Rectal smooth muscle tissue (tissue), 1 donor: ENCODE measurements at regions not wholly inside any gene's neighbourhood (a gene's known extent, or its start where the extent isn't known, plus 50 kb on each side); places are given as distances from the start of the nearest gene placed in this dataset.
"Not testable (repeated sequence)": the region's sequence is repeated elsewhere in the genome, so short reads cannot be mapped to it uniquely, and the experiment has no call there.

ENCODE experiments used
- H3K27ac ChIP-seq: one replicate; pipeline ENCODE4 v1.7.0; 2013; ENCODE audit warnings: low read depth, low read length, inconsistent platforms
- H3K27me3 ChIP-seq: one replicate; pipeline ENCODE4 v1.7.0; 2013; ENCODE audit warnings: low read length; ENCODE audit not compliant: control insufficient read depth, insufficient read depth
- H3K36me3 ChIP-seq: one replicate; pipeline ENCODE4 v1.7.0; 2013; ENCODE audit warnings: low read length; ENCODE audit not compliant: control insufficient read depth, insufficient read depth
- H3K4me1 ChIP-seq: one replicate; pipeline ENCODE4 v1.7.0; 2013; ENCODE audit warnings: low read length; ENCODE audit not compliant: control insufficient read depth, insufficient read depth
- H3K4me3 ChIP-seq: one replicate; pipeline ENCODE4 v1.7.0; 2013; ENCODE audit warnings: low read length
- H3K9ac ChIP-seq: one replicate; pipeline ENCODE4 v1.7.0; 2013; ENCODE audit warnings: low read length

- no peak overlapping the region for H3K4me3 ChIP-seq
- H3K4me1 ChIP-seq, result no peaks in the 10 kb centered on the region
- H3K36me3 ChIP-seq, result no peaks in the 10 kb centered on the region
- no peak overlapping the region for H3K27ac ChIP-seq
- no peak overlapping the region for H3K9ac ChIP-seq
- peaks cover 4% of the 10 kb centered on the region for H3K27me3 ChIP-seq
Measured at GRCh38 chrX:1112321-1112720, 100.1 kb downstream of the CRLF2 start.

DNA sequence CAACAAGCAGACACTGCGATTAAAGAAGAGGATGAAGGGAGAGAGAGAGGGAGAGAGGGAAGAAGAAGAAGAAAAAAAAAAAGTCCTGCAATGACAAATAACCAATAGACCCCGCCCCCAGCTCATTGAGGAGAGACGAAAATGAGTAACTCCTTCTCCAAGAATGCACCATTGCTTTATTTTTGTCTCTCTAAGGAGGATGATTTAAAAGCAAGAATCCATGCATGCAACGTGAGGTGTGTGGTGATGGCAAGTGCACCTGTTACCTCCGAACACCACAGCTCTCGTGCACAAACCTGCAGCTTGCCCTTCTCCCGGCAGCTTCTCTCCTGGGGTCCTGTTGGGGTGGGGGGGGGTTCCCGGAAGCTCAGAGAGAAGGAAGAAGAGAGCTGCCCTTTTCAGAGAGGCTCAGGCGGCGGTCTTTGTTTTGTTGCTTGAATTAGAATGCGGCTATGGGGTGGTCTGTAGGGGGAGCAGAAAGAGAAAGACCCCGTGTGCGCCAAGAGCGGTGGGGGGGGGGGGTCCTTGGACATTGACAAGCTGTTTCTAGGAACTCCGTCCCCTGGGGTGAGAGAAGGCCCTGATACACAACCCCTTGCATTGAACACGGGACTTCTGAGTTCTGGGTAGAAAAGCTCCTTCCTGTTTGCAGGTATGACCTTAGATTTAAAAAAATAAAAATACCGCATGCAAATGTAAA is 100.7 kb downstream of the CRLF2 start:
- Histone ChIP-seq H3K36me3 (no peaks in the 10 kb centered on the region), H3K9ac (no peak overlapping the region), H3K4me1 (no peaks in the 10 kb centered on the region), H3K27ac (no peak overlapping the region), H3K4me3 (no peak overlapping the region), H3K27me3 (peaks cover 4% of the 10 kb centered on the region)

- Histone ChIP-seq H3K27ac (no peak overlapping the region), H3K4me1 (no peaks in the 10 kb centered on the region), H3K27me3 (peaks cover 4% of the 10 kb centered on the region)
Measured at GRCh38 chrX:1109580-1110119, 102.8 kb downstream of the CRLF2 start.

DNA sequence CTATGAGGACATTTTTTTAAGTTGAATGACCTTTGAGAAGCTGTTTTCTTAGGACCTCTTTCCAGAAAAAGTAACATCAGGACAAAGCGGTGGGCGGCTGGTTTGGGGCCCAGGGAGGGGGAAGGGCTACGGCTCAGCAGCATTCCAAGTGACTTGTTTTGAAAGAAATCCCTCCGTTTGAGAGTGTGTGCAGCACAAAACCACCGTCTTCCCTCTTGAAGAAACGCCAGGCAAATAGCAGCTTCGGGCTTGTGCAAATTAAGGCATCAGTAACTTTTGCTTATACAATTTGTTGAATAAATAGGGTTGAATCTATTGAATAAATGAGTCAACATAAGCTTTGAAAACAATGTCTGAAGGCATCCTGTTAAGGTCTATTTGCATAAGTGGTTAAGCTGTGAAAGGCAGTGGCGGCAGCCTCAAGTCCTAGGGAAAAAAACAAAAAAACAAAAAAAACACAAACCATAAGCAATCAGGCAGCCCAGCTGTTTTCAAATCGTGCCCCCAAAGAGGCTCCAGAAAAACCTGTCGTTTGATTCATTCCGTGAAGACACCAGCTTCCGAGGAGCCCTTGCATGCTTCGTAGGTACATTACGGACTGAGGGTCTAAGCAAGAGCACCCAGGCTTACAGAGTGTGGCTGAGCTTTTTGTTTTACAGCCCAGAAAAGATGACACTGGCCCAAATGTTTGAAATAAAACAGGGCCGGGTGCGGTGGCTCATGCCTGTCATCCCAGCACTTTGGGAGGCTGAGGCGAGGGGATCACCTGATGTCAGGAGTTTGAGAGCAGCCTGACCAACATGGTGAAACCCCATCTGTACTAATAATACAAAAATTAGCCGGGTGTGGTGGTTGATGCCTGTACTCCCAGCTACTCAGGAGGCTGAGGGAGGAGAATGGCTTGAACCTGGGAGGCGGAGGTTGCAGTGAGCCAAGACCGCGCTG is 103.7 kb downstream of the CRLF2 start:
- Histone ChIP-seq H3K4me1 (no peaks in the 10 kb centered on the region), H3K9ac (no peak overlapping the region), H3K4me3 (no peak overlapping the region), H3K36me3 (no peaks in the 10 kb centered on the region), H3K27ac (no peak overlapping the region), H3K27me3 (peaks cover 4% of the 10 kb centered on the region)

More at GRCh38 chrX:1109580-1110119, 102.8 kb downstream of the CRLF2 start:
- Histone ChIP-seq H3K4me3 (no peak overlapping the region), H3K9ac (no peak overlapping the region), H3K36me3 (no peaks in the 10 kb centered on the region)

DNA sequence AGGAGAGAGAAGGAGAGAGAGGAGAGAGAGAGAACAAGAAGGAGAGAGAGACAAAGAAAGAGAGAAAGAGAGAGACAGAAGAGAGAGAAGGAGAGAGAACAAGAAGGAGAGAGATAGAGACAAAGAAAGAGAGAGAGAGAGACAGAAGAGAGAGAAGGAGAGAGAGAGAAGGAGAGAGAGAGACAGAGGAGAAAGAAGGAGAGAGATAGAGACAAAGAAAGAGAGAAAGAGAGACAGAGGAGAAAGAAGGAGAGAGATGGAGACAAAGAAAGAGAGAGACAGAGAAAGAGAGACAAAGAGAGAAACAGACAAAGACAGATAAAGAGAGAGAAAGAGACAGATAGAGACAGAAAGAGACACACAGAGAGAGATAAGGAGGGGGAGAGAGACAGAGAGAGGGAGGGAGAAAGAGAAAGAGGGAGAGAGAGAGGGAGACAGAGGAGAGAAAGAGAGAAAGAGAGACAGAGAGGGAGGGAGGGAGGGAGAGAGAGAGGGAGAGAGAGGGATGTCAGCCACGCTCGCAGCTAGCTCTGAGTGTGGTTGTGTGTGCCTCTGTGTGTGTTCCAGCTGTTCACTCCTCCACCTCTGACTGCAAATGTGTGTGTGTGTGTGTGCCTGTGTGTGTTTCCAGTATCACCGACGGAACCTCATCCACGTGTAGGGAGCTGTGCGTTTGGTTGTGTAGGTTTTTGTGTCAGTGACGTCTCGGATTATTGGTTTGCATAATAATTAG is 105.8 kb downstream of the CRLF2 start:
- no peaks in the 10 kb centered on the region for H3K4me1 ChIP-seq
- H3K27me3 ChIP-seq, result peaks cover 4% of the 10 kb centered on the region

GRCh38 chrX:1105671-1106419 is 106.6 kb downstream of the CRLF2 start:
- Histone ChIP-seq H3K27me3 (peaks cover 4% of the 10 kb centered on the region), H3K4me3 (no peak overlapping the region), H3K4me1 (no peaks in the 10 kb centered on the region), H3K36me3 (no peaks in the 10 kb centered on the region), H3K9ac (no peak overlapping the region), H3K27ac (no peak overlapping the region)

More for the DNA sequence above, 105.8 kb downstream of the CRLF2 start:
- Histone ChIP-seq H3K27ac (no peak overlapping the region), H3K36me3 (no peaks in the 10 kb centered on the region), H3K4me3 (no peak overlapping the region), H3K9ac (no peak overlapping the region)

- not testable (repeated sequence) for H3K27ac ChIP-seq, H3K9ac ChIP-seq, H3K36me3 ChIP-seq, H3K27me3 ChIP-seq, H3K4me1 ChIP-seq, H3K4me3 ChIP-seq
Measured at GRCh38 chrX:1105031-1105430, 107.4 kb downstream of the CRLF2 start.

DNA sequence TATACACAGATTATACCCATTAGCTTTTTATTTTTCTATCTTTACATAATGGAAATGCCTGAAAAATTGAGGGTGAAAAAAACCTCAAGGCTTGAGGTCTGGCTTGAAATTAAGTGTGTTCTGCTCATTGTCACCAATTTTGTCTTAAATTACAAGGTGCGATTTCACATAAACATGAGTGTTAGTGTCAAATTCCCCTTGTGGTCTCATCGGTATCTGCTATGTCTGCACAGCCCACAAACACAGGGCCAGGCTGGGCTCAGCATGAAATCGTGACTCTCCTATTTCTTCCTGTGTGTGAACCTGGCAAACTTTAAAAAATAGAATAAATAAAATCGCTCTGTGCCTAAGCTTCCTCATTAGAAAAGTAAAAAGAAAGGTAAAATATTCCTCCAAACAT is 109.1 kb downstream of the CRLF2 start:
- Histone ChIP-seq H3K27me3 (no peaks in the 10 kb centered on the region), H3K9ac (no peak overlapping the region), H3K36me3 (no peaks in the 10 kb centered on the region), H3K27ac (no peak overlapping the region), H3K4me3 (no peak overlapping the region), H3K4me1 (no peaks in the 10 kb centered on the region)

- no peak overlapping the region for H3K27ac ChIP-seq
- no peaks in the 10 kb centered on the region for H3K36me3 ChIP-seq
- H3K9ac ChIP-seq, result no peak overlapping the region
- no peaks in the 10 kb centered on the region for H3K4me1 ChIP-seq
- H3K4me3 ChIP-seq, result no peak overlapping the region
- no peaks in the 10 kb centered on the region for H3K27me3 ChIP-seq
Measured at GRCh38 chrX:1102786-1103185, 109.7 kb downstream of the CRLF2 start.

- not testable (repeated sequence) for H3K27me3 ChIP-seq, H3K36me3 ChIP-seq, H3K9ac ChIP-seq, H3K4me1 ChIP-seq, H3K27ac ChIP-seq, H3K4me3 ChIP-seq
Measured at GRCh38 chrX:1102221-1102620, 110.2 kb downstream of the CRLF2 start.

- no peaks in the 10 kb centered on the region for H3K27me3 ChIP-seq
- H3K36me3 ChIP-seq, result no peaks in the 10 kb centered on the region
- no peak overlapping the region for H3K9ac ChIP-seq
- H3K4me3 ChIP-seq, result no peak overlapping the region
- H3K27ac ChIP-seq, result no peak overlapping the region
- H3K4me1 ChIP-seq, result no peaks in the 10 kb centered on the region
Measured at GRCh38 chrX:1099146-1099770, 113.2 kb downstream of the CRLF2 start.
